BJ (cell line): ENCODE measurements at regions not wholly inside any gene's neighbourhood (a gene's known extent, or its start where the extent isn't known, plus 50 kb on each side); places are given as distances from the start of the nearest gene placed in this dataset.
A peak's percentile ranks its signal among the peaks of the same experiment; 100 is the strongest.

ENCODE experiments used
- CTCF ChIA-PET: fragments of 350-600 bp; formaldehyde crosslinking; extraction: SDS; loops from one replicate; lab custom pipeline; 2021; ENCODE audit warnings: antibody characterized with exemption, inconsistent platforms; lab: Yijun Ruan, JAX
- POLR2A ChIA-PET: fragments of 300-600 bp; sonication (Branson Sonifier 250); formaldehyde crosslinking; extraction: SDS; loops from one replicate; lab custom pipeline; 2021; ENCODE audit warnings: antibody characterized with exemption; lab: Charles Lee
- DNase-seq: peaks from one replicate; pipeline ENCODE4 v3.0.0-alpha.2; 2011; ENCODE audit warnings: low read depth
- H3K27me3 ChIP-seq: 2 replicates; pipeline ENCODE4 v1.6.0; 2011; ENCODE audit warnings: low read length; ENCODE audit not compliant: control insufficient read depth, insufficient read depth
- H3K36me3 ChIP-seq: 2 replicates; pipeline ENCODE4 v1.5.1; 2011; ENCODE audit warnings: low read length; ENCODE audit not compliant: control insufficient read depth, insufficient read depth
- H3K4me3 ChIP-seq: 2 replicates; pipeline ENCODE4 v1.5.1; 2011; ENCODE audit warnings: low read depth, mild to moderate bottlenecking, control low read depth, low read length
- CTCF ChIP-seq: IDR thresholded peaks from 2 replicates; pipeline ENCODE4 v1.5.1; 2011; ENCODE audit warnings: low read depth, mild to moderate bottlenecking, control low read depth, inconsistent platforms, low read length, moderate library complexity; ENCODE audit not compliant: insufficient read depth

DNA sequence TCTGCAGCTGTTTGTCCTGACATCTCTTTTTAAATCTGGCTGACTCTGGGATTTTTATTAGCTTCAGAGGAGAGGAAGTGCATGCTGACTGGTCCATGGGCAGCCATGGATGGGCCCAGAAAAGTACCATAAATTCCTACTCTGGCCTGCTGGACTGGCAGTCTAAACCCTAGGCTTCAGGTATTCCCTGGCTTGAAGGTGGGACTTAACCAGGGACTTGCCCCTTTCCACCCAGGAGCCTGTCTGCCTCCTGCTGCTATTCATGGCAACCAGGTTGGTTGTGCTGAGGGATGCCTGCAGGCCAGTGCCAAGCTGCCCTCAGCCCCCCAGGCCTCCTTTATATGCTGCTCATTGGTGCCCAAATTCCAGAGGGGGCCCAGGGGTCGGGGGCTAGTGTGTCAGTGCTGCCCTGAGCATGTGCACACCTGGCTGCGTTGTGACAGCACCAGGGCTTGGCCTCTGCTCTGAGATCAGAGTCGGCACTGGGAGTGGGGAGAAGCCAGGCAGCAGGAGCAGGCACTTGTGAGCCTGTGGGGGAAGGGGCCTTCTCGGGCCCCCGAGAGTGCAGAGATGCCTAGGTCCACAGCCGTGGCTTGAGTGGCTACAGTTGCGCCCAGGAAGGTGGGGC, 195.7 kb upstream of the TFPI start:
- POLR2A ChIA-PET, result no interaction called here
- Histone ChIP-seq H3K27me3 (no peaks in the 10 kb centered on the region), H3K36me3 (no peaks in the 10 kb centered on the region), H3K4me3 (no peak overlapping the region)
- no peak for DNase-seq
- TF ChIP-seq CTCF, result no peak
- CTCF ChIA-PET, result no interaction called here

DNA sequence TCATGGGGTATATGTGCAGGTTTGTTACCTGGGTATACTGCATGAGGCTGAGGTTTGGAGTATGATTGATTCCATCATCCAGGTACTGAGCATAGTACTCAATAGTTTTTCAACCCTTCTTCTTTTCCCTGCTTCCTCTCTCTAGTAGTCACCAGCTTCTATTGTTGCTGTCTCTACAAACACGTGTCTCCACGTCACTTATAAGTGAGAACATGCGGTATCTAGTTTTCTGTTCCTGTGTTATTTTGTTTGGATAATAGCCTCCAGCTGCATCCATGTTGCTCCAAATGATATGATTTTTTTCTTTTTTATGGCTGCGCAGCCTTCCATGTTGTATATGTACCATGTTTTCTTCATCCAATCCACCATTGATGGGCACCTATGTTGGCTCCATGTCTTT, 214.8 kb upstream of the TFPI start:
- no peaks in the 10 kb centered on the region for H3K36me3 ChIP-seq
- POLR2A ChIA-PET, result no interaction called here
- no peaks in the 10 kb centered on the region for H3K27me3 ChIP-seq
- CTCF ChIA-PET, result no interaction called here
- no peak overlapping the region for H3K4me3 ChIP-seq
- TF ChIP-seq CTCF, result no peak
- no peak for DNase-seq

GRCh38 chr2:187769437-187769836, 215.2 kb upstream of the TFPI start:
- Histone ChIP-seq H3K27me3 (no peaks in the 10 kb centered on the region), H3K4me3 (no peak overlapping the region), H3K36me3 (no peaks in the 10 kb centered on the region)
- ChIA-PET POLR2A (no interaction called here), CTCF (no interaction called here)
- no peak for DNase-seq
- no peak for TF ChIP-seq CTCF

DNA sequence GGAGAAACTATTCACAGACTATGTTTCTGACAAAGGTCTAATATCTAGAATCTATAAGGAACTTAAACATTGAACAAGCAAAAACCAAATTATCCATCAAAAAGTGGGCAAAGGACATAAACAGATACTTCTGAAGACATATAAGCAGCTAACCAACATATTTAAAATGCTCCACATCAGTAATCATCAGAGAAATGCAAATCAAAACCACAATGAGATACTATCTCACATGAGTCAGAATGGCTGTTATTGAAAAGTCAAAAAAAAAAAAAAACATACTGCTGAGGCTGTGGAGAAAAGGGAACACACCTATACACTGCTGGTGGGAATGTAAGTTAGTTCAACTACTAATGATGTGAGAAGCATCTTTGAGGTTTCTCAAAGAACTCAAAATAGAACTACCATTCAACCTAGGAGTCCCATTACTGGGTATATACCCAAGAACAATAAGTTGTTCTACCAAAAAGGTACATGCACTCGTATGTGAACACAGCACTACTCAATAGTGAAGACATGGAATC, 220.4 kb upstream of the TFPI start:
- POLR2A ChIA-PET, result no interaction called here
- Histone ChIP-seq H3K36me3 (no peaks in the 10 kb centered on the region), H3K4me3 (no peak overlapping the region), H3K27me3 (no peaks in the 10 kb centered on the region)
- CTCF ChIA-PET, result no interaction called here
- TF ChIP-seq CTCF, result no peak
- DNase-seq, result peak; percentile 23

DNA sequence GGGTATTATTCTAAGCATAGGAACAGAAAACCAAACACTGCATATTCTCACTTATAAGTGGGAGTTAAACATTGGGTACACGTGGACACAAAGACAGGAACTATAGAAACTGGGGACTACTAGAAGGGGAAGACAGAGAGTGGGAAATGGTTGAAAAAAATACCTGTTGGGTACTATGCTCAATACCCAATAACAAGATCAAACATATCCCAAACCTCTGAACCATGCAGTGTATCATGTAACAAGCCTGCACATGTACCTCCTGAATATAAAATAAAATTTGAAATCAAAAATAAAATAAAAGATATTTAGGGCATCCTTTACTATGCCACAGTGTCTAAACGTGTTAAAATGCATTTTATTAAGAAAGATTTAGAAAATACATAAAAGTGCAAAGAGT, 221.0 kb upstream of the TFPI start:
- no peaks in the 10 kb centered on the region for H3K27me3 ChIP-seq
- no peak overlapping the region for H3K4me3 ChIP-seq
- ChIA-PET POLR2A (no interaction called here), CTCF (no interaction called here)
- DNase-seq, result no peak
- H3K36me3 ChIP-seq, result no peaks in the 10 kb centered on the region
- TF ChIP-seq CTCF, result no peak
